ENCODE measurements at regions not wholly inside any gene's neighbourhood (a gene's known extent, or its start where the extent isn't known, plus 50 kb on each side); places are given as distances from the start of the nearest gene placed in this dataset.

GRCh38 chr20:6466075-6466810 is 301.2 kb upstream of the BMP2 start:
- FAIRE-seq: no peak

GRCh38 chr20:6450841-6451240 is 316.6 kb upstream of the BMP2 start:
- DNase-seq (ENCODE audit: low spot score in 2 of 2) (no peak), FAIRE-seq (no peak)

More at GRCh38 chr20:6466075-6466810, 301.2 kb upstream of the BMP2 start:
- no peak for DNase-seq (ENCODE audit: low spot score in 2 of 2)

GRCh38 chr20:6440443-6440799 is 317.6 kb upstream of the FERMT1 start:
- FAIRE-seq (no peak), DNase-seq (ENCODE audit: low spot score in 2 of 2) (no peak)

DNA sequence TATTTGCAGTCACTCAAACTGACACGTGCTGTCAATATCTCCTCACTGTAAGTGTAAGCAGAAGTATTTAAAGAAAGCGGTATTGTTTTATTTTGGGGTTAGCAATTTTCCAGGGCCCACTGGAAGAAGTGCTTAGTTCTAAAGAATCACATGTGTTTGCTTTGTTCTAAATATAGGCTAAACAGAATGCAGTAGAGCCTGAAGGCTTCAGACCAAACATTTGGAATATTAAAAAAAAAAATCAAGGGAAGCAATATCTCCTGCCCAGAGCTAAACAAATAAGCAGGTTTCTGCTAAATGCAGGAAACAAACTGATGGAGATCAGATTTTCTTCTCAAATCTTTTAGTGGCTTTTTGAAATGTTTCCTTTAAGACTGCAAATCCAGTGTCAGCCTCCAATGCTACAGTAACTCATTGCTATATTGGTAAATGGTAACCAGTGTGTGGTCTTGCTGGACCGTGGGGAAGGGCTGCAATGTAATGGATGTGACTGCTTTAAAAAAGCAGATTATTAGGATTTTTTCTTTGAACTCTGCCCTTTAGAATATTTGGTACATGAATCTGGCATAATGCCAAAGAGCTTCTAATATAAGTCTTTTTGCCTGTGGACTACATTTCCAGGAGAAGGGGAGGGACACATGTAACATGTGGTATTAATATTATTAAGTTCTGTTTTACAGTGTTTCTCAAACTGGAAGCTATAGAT is 317.1 kb upstream of the FERMT1 start:
- no peak for FAIRE-seq
- DNase-seq (ENCODE audit: low spot score in 2 of 2): no peak

GRCh38 chr20:6434131-6434530 is 311.3 kb upstream of the FERMT1 start:
- no peak for FAIRE-seq

GRCh38 chr20:6430381-6430780 is 307.6 kb upstream of the FERMT1 start:
- DNase-seq (ENCODE audit: low spot score in 2 of 2) (no peak), FAIRE-seq (no peak)

More at GRCh38 chr20:6434131-6434530, 311.3 kb upstream of the FERMT1 start:
- no peak for DNase-seq (ENCODE audit: low spot score in 2 of 2)

- DNase-seq (ENCODE audit: low spot score in 2 of 2) (no peak), FAIRE-seq (no peak)
Measured at GRCh38 chr20:6426287-6426891, 303.6 kb upstream of the FERMT1 start.

DNA sequence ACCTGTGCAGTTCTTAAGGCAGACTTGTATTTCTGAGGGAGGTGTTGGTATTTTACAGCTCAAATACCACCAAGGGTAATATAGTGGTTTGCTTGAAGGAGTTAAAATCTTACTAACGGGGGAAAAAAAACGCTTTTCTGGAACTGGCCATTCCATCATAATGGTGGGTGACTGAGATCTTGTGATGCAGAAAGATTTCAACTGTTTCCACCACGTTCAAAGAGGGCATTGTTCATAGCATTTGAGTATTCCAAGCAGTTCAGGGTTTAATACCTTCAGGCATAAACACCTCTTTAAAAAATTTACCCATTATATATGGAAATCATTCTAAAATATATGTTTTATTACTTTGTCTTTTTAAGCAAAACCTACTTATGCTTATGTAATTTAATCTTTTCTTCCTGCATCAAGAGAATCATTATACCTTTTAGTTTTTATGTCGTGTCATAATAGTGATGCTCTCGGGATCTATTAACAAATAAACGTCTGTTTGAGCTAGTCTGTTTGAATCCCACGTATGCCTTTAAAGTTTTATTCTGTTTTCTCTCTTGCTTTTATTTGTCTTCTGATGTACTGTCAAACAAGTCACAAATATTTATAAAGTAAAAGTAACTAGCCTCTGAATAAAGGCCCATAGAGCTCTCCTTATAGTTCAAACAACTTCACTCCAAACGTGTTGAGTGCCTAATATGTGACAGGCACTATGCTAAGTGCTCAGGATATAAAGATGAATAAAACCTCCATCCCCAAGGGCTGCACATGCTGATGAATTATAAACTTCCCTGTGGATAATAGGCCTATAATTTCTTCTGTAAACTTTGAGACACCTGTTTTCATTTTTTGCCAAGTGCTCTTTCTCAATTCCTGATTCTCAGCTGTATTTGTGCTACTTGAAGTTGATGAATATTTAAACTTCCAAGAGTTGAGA is 298.8 kb upstream of the FERMT1 start:
- DNase-seq (ENCODE audit: low spot score in 2 of 2) (no peak), FAIRE-seq (no peak)

- FAIRE-seq: no peak
- no peak for DNase-seq (ENCODE audit: low spot score in 2 of 2)
Measured at GRCh38 chr20:6420336-6420735, 297.5 kb upstream of the FERMT1 start.

- FAIRE-seq: no peak
- DNase-seq (ENCODE audit: low spot score in 2 of 2): no peak
Measured at GRCh38 chr20:6418732-6419131, 295.9 kb upstream of the FERMT1 start.

- FAIRE-seq: no peak
- DNase-seq (ENCODE audit: low spot score in 2 of 2): no peak
Measured at GRCh38 chr20:6416371-6416770, 293.5 kb upstream of the FERMT1 start.

DNA sequence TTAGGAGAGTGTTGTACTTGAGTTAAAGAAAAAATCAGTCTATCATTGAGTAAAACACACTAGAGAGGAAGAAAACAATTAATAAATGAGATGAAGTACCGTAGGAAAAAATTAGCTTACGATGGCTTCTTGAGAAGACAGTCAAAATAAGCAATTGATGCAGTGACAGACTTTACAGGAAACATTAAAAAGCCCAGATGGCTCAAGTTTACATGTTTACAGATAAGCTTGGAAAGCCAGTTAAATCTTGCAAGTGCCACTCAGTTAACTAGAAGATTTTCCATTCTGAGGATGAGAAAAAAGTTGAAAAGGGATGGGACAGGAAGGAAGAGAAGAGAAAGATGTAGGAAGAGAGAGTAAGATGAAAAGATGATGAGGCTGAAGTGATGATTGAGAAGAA is 288.8 kb upstream of the FERMT1 start:
- DNase-seq (ENCODE audit: low spot score in 2 of 2): no peak
- no peak for FAIRE-seq

GRCh38 chr20:6410721-6411120 is 287.9 kb upstream of the FERMT1 start:
- FAIRE-seq: no peak
- no peak for DNase-seq (ENCODE audit: low spot score in 2 of 2)

DNA sequence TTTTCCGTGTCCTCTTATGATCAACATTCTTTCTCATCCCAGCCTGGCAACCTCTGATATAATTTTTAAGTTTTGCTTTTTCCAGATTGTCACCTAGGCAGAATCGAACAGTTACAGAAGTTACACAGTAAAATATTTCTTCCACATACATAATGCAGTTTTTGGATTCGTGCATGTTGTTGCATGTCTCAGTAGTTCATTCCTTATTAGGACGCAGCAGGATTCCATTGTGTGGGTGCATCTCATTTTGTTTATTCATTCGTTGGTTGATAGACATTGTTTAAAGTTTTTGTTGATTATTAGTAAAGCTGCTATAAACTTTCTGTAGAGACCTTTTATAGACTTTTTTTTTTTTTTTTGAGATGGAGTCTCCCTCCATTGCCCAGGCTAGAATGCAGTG is 284.3 kb upstream of the FERMT1 start:
- no peak for FAIRE-seq
- DNase-seq (ENCODE audit: low spot score in 2 of 2): no peak

DNA sequence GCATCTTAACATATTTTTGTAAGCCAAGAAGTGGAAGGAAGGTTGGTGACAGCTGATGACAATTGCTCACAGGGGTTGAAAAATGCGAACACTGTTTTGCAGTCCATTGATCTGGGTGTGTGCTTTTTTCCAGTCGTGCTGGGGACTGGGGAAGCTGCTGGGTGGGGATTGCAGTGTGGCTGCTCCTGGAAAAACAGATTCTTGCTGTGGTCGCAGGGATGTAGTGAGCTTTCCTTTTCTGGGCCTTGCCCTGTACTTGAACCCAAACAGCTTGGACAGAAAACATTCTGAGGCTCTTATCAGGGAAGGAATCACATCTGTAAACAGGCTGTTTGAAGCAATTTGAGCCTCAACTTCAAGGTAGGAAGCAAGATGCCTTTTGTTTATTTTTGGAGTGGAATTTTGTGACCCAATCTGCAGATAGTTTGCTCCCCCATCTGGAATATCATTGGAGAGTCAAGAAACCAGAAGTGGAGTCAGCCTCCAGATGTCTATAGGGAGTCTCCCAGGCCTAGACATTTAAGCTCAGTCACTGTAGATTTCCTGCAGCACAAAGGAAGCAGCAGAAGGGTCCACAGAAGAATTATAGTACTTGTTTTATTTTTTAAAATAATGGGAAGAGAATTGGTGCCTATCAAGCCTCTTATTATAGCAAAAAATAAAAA is 279.2 kb upstream of the FERMT1 start:
- no peak for FAIRE-seq
- no peak for DNase-seq (ENCODE audit: low spot score in 2 of 2)

- no peak for DNase-seq (ENCODE audit: low spot score in 2 of 2)
- FAIRE-seq: no peak
Measured at GRCh38 chr20:6397115-6397514, 274.3 kb upstream of the FERMT1 start.

- FAIRE-seq (no peak), DNase-seq (ENCODE audit: low spot score in 2 of 2) (no peak)
Measured at GRCh38 chr20:6395695-6396094, 272.9 kb upstream of the FERMT1 start.

DNA sequence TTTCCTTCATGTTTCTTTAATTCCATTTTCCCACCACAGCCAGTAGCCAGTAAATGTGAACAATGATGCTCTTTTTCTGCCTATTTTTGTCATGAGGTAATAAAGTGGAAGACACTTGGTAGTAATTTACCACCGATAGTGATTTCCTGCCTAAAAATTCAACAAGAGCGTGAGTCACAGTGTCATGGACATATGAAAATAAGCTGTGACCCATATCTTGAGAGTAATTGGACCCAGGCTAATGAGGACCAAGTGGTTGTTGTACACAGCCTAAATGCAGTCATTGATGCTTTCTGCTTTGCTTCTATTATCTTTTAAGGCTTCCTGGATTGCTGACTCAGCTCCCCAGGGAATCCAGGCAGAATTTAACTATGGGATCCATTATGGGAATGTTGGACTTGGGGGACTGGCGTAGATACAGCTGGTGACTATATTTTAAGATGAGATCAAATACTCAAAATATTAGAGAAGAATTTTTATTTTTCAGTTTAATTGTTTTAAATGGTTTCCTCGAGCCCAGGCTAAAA is 265.9 kb upstream of the FERMT1 start:
- no peak for FAIRE-seq
- no peak for DNase-seq (ENCODE audit: low spot score in 2 of 2)

DNA sequence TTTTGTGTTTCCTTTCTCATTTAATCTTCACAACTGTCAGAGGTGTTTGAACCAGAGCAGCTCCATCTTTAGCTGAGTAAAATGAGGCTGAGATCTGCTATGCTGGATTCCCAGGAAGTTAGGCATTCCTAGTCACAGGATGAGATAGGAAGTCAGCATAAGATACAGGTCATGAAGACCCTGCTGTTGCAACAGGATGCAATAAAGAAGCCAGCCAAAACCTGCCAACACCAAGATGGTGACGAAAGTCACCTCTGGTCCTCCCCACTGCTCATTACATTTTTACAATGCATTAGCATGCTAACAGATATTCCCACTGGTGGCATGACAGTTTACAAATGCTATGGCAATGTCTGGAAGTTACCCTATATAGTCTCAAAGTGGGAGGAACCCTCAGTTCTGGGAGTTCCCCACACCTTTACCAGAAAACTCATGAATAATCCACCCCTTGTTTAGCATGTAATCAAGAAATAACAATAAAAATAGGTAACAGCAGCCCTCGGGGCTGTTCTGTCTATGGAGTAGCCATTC is 262.2 kb upstream of the FERMT1 start:
- no peak for DNase-seq (ENCODE audit: low spot score in 2 of 2)
- FAIRE-seq: no peak

- no peak for FAIRE-seq
- no peak for DNase-seq (ENCODE audit: low spot score in 2 of 2)
Measured at GRCh38 chr20:6384380-6384779, 261.6 kb upstream of the FERMT1 start.
